ENCODE measurements at regions not wholly inside any gene's neighbourhood (a gene's known extent, or its start where the extent isn't known, plus 50 kb on each side); places are given as distances from the start of the nearest gene placed in this dataset.
"Not testable (repeated sequence)": the region's sequence is repeated elsewhere in the genome, so short reads cannot be mapped to it uniquely, and the experiment has no call there.

DNA sequence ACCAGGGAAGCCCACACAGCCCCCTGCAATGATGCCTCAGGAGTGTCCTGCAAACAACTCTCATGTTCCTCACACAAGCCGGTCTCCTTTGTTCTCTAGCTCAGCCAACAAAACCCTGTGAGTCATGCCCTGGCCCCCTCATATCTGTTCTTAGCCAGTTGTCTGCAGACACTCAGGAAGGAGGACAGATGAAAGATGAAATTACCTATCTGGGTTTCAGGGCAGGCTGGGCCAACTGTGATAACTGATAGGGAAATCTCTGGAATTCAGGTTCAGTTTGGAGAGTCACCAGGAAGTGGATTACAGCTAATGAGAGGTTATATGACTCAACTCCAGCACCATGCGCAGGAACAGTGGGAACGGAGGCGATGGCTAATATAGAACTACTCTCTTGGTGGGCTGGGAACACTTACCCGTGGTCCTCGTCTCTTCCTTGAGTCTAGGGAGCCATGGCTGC lies 352.0 kb upstream of the ADAMTS9 start:
- no peak for DNase-seq (ENCODE audit: low read depth in 2 of 2)

DNA sequence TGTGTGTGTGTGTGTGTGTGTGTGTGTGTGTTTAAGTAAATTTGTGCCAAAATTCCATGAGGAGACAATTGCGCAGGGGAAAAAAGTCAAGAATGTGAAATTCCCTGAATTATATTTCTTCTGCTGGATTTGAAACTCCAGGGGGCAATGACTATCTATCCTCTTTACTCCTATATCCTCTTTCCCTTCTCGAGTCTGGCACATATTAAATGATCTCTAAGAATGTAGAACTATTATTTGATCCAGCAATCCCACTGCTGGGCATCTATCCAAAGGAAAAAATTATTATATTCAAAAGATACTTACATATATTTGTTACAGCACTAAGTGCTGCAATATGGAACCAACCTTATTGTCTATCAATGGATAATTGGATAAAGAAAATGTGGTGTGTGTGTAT lies 350.1 kb upstream of the ADAMTS9 start:
- DNase-seq (ENCODE audit: low read depth in 2 of 2), result no peak

DNA sequence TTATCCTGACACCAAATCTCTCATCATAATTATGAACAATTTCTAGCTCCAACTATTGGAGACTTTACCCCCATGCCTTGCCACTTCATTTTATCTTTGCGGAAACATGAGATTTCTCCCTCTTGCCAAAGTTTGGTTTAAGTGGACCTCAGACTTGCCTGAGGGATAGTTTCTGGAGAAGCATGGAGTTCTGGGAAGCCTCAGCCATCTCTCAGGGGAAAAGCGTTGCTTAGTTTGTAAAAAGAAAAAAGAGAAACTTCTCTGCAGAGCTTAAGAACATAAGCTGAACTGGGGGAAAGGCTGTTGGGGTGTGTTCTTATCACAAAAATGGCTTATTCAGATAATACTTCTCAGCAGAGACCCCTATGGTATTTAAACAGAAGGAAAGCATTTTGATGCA lies 347.4 kb upstream of the ADAMTS9 start:
- no peak for DNase-seq (ENCODE audit: low read depth in 2 of 2)

DNA sequence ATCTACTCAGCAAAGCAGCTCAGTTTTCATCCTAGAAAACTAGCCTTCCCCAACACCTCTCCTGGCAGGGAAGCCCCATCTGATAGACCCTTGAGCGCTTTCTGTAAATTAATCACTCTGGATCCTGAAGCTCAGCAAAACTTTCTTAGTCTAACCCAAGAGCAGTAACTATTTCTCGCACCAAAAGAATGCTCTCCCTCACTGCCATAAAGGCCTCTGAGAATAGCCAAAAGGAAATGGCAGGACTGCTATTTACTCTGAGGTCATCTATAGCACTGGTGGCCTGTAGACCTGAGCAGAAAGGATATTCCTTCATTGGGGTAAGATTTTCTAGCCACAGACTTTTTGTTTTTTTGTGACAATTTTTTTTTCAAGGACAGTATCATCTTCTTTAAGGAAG lies 345.8 kb upstream of the ADAMTS9 start:
- DNase-seq (ENCODE audit: low read depth in 2 of 2), result no peak

DNA sequence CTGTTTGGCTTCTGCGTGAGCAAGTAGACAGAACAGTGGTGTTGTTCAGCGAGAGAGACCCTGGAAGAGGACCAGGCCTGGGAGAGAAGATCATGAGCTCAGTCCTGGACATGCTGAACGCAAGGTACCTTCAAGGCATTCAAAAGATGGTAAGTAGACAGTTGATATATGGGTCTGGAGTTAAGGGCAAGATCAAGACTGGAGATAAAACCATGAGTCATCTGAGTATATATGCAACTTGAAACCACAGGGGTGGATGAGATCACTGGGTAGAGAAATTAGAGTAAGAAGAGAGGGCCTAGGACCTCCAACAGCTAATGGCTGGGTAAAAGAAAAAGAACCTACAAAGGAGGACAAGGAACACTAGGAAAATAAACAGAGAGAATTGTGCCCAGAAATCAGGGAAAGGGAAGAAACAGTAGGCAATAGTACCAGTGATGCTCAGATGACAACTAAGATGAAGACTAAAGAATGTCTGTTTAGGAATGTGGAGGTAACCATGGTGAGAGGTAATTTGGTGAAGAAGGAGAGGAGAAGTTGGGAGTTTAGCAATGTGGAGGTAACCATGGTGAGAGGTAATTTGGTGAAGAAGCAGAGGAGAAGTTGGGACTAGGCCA lies 343.2 kb upstream of the ADAMTS9 start:
- peak; percentile 76 to 77 for DNase-seq (ENCODE audit: low read depth in 2 of 2)

DNA sequence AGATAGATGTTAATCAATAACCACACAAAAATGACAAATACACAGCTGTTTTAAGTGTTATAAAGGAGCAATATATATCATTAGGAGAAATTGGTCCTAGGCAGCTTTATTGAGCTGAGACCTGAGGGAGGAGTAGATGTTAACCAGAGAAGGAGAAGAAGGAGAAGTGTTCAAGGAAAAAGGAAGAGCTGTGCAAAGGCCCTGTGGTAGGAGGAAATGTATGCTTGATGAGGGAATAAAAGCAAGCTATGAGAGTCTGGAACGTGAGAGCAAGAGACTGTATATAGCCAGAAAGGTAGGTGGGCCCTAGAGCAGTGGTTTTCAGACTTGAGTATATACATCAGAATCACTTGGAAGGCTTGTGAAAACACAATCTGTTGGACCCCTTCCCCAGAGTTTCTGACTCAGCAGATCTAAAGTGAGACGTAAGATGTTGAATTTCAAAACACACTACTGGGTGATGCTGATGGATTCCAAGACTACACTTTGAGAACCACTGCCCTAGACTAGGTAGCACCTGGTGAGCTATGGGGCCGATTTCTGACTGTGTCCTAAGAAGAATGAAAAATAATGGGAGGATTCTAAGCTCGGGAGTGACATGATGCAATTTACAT lies 342.3 kb upstream of the ADAMTS9 start:
- DNase-seq (ENCODE audit: low read depth in 2 of 2), result no peak

DNA sequence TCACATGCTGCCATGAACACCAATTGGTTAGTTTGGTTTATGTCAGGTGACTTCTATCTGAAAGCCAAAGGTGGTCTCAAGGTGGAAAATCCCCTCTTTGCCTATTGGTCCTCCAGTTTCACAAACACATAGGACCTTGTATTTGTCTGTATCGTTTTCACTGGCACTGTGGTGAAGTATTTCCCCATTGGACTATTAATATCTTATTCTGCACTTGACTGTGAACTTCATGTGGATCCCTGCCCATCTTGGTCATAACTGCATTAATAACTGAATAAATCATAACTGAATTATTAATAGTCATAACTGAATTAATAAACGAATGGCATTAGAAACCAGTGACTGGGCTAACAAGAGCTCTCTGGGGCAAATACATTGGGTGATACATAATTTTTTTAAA lies 341.3 kb upstream of the ADAMTS9 start:
- DNase-seq (ENCODE audit: low read depth in 2 of 2), result no peak

DNA sequence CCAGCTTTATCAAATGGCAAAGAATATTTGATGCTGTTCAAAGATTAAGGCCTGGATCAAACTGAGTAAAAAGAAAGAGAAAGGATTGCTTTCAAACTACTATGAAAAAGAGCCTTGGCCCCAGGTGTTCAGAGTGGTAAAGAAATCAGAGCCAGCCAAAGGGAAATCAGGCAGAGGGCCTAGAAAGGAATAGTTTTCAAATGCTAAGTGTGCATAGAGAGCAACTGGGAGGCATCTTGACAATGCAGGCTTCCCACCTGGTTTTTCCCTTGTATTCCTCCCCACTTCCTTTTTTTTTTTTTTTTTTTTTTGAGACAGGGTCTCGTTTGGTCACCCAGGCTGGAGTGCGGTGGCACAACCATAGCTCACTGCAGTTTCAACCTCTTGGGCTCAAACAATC lies 340.2 kb upstream of the ADAMTS9 start:
- no peak for DNase-seq (ENCODE audit: low read depth in 2 of 2)

DNA sequence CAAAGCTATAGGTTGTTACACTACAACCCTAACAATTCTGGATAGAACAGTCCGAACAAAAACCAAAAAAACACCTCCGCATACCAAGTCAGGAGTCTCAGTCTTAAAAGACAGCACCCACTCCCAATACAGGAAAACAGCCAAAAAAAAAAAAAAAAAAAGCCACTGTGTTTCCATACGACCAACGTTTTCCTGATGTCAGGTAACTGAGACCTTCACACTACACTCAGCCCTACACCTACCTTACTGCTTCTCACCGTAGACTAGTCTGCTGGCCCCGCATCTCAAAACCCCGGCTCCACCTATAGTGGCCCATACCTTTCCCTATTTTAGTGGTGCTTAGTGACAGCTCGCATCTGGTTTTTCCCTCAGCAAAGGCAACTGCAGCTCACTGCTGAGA lies 339.5 kb upstream of the ADAMTS9 start:
- no peak for DNase-seq (ENCODE audit: low read depth in 2 of 2)

DNA sequence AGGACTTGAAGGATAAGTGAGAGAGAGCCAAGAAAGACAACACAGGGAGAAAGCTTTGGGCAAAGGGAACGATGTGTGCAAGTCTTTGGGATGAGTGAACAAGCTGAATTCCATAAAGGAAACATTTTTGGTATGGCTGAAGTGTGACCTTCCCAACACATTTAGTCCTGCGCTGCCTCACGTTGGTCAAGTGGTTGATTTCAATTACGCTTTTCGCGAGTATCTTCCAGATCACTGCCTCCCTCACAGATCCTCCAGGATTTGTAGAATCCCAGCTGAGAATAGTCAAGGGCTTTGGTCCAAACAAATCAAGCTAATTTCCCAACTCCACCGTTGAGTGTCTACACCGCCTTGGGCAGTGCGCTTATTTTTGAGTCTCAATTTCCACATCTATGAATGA lies 338.4 kb upstream of the ADAMTS9 start:
- DNase-seq (ENCODE audit: low read depth in 2 of 2), result no peak

DNA sequence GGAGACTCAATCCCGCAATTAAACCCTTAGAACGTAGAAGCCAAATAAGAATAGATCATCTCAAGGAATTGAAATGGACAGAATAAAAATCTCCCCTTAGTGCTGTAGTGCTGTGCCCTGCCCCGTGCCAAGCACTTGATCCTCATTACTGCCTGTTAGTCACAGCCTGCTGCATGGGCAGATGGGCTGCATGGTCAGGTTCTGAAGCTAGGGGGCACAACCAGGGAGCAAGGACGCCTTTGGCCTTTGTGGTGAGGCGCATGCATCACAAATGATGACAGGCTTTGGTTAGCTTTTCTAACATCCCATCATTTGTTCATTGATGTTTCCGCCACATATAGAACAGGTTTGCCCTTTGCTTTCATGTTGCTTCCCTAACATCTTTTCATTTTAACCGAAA lies 336.3 kb upstream of the ADAMTS9 start:
- no peak for DNase-seq (ENCODE audit: low read depth in 2 of 2)

DNA sequence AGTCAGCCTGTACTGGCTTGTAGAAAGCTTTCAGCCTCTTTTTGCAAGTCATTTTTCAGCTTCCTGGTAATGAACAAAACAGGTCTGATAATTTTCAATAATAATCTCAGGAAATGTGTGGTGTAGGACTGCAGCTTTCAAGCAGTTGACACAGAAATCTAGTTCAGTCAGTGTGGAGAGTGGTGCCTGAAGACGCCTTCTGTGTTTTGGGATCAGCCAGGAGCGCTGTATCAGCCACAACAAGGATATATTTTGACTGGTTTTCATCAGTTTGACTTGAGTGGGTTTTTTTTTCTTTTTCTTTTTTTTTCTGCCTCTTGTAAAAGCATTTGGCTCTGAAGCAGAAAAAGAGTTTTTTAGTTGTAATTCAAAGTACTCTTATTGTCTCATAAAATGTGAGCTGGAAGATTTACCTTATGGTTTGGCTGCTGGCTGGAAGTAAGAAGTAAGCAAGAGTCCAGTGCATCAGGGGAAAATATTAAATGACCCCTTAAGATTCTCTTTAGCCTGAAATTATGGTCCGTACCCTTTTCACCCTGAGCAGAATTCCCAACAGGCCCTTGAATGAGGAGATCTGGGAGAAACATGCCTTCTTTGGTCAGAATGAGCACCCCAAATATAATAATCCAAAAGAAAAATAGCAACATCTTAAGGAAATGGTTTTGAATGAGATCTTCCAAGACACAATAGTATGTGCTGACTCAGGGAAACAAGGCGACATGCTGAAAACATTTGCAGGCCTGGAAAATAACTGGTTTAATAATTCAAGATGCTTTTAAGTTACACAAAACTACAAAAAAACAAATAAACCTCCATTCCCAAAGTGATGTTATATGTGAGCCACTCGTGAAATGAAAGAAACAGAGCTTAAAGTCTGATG lies 332.7 kb upstream of the ADAMTS9 start:
- no peak for DNase-seq (ENCODE audit: low read depth in 2 of 2)

DNA sequence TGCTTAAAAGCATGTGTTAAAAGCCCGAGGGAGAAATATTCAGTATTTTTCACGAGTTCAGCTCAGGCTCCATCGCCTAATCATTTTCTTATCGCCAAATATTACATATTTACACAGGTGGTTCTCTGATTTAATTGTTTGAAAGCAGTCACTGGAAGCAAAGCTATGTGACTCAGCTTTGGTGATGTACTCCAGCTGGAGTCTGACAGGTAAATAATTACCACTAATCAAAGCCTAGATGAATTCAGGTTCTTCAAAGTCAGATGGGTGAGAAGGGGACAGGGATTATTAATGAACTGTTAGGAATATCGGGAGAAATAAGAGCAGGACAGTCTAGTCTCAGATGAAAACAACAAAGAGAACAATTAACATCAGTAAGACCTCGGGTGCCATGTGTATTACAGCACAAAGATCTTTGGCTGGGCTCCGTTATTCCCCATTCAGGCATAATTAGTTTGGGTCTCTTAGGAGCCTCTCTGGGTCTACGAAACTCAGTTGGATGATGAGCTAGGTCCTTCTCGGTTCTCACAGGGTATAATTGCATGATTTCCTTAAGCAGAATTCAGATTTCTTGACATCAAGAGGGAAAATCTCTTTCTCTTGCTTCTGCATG lies 331.7 kb upstream of the ADAMTS9 start:
- no peak for DNase-seq (ENCODE audit: low read depth in 2 of 2)

DNA sequence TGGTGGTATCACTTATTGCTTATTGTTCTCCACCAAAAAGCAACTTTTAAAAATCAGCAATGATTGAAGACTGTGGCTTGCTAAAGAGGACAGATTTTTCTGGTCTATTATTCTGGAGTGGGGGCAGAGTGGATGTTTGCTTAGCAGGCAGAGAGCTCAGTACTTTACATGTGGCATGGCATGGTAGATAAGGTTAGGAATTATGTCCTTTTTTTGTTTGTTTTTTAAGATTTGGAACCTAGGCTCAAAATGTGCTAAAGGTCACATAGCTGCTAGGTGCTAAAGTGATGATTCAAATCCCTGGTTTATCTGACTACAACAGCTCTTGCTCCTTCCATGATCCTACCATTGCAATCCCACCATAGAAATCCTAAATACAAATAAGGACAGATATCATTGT lies 331.0 kb upstream of the ADAMTS9 start:
- DNase-seq (ENCODE audit: low read depth in 2 of 2), result no peak

DNA sequence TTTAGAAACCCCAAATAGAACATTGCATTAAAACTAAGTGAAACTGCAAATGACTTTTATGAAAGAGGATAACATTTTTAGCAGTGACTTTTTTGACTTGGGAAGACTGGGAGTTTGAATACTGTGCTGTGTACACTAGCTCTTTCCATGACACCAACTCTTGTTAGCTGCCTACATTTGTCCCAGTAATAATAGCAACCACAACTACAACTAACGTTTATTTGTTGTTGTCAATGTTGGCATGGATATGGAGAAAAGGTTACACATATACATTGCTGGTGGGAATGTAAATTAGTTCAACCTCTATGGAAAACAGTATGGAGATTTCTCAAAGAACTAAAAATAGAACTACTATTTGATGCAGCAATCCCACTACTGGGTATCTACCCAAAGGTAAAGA lies 329.6 kb upstream of the ADAMTS9 start:
- no peak for DNase-seq (ENCODE audit: low read depth in 2 of 2)

DNA sequence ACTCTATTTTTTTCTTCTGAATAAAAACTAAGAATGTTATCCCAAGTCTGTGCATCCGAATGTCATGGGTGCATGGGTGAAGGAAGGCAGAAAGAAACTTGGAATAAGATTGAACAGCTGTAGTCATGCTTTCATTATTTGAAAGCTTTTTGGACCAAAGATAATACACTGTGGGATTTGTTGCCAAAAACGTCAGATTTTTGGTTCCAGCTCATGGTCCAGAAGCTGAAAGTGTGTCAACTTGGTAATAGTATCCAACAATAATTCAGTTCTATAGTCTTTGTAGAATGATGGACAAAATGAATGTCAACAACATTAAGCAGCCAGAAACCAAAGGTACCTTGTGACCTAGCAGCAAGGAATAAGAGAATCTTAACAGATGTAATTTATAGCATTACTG lies 327.9 kb upstream of the ADAMTS9 start:
- DNase-seq (ENCODE audit: low read depth in 2 of 2), result no peak

DNA sequence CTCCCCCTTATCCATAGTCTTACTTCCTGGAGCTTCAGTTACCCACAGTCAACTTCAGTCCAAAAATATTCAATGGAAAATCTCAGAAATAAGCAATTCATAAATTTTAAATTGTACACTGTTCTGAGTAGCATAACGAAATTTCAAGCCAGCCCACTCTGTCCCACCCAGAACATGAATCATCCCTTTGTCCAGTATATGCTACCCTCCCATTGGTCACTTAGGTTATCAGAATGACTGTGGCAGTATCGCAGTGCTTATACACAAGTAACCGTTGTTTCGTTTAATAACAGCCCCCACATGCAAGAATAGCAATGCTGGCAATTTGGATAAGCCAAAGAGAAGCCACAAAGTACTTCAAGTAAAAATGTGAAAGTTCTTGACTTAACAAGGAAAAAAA lies 325.3 kb upstream of the ADAMTS9 start:
- DNase-seq (ENCODE audit: low read depth in 2 of 2), result no peak

DNA sequence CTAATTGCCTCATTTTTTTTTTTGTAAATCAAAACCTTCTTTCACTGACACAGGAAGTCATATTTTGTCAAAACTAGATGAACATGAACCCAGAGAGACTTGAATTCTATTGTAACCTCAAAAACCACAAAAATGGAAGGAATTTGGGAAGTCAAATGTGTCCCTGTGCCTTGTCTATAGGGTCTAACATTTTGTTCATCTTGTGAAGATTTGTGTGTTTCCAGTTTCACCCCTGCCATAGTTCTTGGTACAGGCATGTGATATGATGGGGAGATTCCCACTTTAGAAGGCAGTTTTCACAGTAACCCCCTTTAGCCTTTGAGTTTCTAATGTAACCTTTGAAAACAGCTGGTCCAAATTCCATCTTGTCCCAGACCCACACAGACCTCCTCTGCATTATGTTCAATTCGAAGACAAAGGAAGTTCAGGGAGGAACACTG lies 318.5 kb upstream of the ADAMTS9 start:
- peak; percentile 84 to 88 for DNase-seq (ENCODE audit: low read depth in 2 of 2)

DNA sequence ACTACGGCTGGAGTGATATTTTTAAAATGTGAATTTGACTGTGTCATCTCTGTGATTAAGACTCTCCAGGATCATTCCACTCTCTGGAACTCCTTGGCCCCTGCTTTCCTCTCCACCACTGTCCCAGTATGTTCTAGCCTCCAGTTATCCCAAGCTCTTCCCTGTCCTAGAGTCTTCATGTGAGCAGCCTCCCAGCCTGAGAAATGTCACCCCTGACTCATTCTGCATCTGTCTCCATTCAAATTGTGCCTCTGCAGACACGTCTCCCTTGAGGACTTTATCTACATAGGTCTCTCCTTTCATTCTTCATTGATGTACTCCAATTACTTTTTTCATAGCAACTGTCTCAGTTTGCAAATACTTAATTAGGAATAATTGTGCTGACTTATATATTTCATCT lies 317.7 kb upstream of the ADAMTS9 start:
- DNase-seq (ENCODE audit: low read depth in 2 of 2), result peak; percentile 24 to 31

DNA sequence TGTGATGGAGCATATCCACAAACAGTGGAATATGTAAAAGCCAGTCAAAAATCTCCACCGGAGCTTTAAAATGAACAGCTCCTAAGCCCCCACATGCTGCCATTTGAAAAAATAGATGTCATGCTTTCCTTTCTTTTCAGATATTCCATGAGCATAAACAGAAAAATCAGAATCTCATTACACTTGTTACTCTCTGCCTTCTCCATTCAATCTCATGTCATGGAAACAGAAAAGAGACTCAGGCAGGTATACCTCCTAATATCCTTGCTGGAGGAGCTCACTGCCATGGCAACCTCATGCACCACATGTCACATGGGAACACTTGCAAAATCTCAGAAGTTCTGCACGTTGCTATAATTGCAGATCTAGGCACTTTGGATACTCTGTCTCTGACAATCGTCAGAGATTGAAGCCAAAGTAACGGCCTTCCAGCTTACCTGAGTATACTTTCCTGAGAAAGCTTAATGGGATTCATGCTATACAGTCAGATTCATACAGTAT lies 317.0 kb upstream of the ADAMTS9 start:
- DNase-seq (ENCODE audit: low read depth in 2 of 2), result no peak

DNA sequence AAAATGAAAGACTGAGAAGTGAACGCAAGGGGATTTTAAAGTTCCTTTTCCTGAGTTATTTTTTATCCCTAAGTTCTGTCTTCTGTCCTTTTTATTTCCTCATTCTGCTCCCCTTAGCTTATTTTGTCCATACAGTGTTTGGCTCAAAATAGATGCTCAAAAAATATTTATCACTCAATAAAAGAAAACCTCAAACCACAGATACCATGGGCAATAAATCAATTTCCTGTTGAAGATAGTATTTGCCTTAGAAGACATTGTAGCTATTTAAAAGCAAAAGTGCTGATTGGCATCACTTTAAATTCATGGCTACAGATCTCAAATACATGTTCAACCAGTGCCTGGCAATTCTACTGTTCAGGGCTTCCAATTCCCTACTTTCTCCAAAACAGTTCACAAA lies 316.5 kb upstream of the ADAMTS9 start:
- peak; percentile 66 to 69 for DNase-seq (ENCODE audit: low read depth in 2 of 2)

DNA sequence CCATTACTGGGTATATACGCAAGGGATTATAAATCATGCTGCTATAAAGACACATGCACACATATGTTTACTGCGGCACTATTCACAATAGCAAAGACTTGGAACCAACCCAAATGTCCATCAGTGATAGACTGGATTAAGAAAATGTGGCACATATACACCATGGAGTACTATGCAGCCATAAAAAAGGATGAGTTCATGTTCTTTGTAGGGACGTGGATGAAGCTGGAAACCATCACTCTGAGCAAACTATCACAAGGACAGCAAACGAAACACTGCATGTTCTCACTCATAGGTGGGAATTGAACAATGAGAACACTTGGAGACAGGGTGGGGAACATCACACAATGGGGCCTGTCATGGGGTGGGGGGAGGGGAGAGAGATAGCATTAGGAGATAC lies 313.3 kb upstream of the ADAMTS9 start:
- not testable (repeated sequence) for DNase-seq (ENCODE audit: low read depth in 2 of 2)
